GM21526 (cell line): ENCODE measurements at regions not wholly inside any gene's neighbourhood (a gene's known extent, or its start where the extent isn't known, plus 50 kb on each side); places are given as distances from the start of the nearest gene placed in this dataset.

ENCODE experiments used
- ATAC-seq: cut with Tn5 transposase; IDR thresholded peaks from one replicate; pipeline ENCODE4 v1.9.1; 2021; ENCODE audit warnings: moderate library complexity; ENCODE audit not compliant: unreplicated experiment, low FRiP score

DNA sequence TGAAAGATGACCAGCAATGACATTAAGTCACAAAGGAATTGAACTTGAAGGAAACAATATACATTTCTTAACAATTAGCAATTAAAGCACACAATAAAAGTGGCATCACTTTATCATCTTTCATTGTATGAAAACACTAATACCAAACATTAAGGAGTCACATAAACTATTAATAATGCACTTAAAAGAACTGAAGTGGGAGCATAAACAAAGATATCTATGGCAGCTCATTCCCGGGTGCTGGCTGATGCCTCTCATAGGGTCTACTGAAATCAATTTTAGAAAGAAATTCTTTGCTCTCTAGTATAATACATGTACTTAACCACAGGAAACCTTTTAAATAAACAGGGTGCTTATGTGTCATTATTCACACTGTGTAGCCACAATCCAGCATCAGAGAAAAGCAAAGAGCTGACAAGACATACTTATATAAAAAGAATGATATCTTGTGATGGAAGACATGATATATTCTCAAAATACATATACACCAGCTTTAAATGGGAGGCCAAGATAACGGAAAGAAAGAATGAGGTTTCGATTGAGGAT, 1207.8 kb downstream of the EFNB2 start:
- no peak for ATAC-seq

DNA sequence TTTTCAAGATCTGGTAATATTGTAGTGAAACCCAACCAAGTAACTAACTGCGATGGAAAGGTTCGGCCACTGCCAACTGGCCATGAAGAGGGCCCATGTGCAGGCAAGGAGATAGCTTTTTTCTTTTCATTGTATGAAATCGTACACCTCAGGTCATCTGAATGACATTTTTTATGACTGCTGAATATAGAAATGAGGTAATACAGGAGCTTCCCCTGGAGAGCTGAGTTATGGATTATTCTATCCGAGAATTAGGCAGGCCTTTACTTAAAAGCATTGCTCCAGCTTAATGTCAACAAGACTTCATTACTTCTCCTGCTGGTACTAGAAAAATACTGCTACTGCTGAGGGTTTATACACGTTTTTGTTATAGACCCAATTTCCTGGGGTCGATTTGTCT, 1215.6 kb downstream of the EFNB2 start:
- no peak for ATAC-seq

DNA sequence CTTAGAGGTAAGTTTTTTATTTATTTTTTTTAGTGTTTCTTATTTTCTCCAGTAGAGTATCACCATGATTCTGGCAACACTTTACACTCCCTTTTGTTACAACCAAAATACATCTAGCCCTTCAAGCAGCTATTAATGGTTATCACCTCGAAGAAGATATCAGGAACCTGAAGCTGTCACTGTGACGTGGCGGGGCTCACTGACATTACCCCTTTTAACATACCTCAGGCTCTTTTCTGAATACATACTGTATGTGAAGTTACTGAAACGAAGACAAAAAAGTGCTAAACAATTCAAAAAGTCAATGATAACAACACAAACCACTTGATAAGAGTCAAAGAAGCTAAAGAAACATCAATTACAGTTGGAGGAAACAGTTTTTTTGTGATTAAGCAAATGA, 1218.7 kb downstream of the EFNB2 start:
- ATAC-seq = no peak

DNA sequence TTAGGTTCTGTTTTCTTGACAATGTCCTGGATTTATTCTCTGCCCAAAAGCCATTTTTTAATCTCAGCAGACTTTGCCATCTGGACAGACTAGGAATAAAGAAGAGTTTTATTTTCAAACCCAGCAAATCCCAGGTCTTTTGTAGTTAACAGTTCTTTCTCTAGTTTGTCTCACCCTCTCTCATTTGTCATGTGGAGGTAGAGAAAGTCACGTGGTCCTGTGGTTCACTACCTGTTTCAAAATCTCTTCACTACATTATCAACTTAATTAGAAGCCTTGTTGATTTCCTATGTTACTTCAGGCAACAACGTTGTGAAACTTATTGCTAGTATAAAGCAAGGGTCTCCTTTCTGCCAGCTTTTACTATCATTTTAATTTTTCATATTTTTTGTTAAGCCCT, 1222.6 kb downstream of the EFNB2 start:
- ATAC-seq = no peak

DNA sequence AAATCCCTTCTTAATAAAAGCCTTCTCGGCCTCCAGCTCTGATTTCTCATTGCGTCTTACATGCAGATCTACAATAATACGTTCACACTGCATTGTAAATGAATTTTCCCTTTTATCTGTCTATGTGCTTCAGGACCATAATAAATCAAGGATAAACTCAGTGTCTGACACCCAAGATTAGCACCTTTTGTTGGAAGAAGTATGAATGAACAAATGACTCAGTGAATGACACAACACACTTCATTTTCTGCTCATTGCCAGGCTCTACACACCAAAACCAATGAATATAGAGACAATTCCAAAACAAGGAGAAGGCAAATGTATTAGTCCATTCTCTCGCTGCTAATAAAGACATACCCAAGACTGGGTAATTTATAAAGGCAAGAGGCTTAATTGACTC, 1224.4 kb downstream of the EFNB2 start:
- no peak for ATAC-seq

DNA sequence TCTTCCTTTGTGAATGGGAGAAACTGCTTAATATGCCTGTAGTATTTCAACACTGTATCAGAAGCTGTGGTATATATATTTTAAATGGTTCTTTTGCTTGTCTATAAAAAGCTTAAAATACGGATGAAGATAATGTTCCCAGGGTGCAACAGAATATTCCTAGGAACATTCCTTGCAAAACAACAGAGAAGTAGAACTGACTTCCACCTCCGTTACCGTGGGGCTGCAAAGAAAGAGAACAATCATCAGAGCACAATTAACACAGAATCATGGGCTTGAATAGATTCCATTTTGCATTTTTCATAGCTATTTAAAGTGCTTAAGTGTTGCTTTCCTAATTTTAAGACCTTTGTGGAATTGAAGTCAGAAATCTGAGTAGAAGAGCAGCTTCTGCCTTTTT, 1227.7 kb downstream of the EFNB2 start:
- no peak for ATAC-seq

DNA sequence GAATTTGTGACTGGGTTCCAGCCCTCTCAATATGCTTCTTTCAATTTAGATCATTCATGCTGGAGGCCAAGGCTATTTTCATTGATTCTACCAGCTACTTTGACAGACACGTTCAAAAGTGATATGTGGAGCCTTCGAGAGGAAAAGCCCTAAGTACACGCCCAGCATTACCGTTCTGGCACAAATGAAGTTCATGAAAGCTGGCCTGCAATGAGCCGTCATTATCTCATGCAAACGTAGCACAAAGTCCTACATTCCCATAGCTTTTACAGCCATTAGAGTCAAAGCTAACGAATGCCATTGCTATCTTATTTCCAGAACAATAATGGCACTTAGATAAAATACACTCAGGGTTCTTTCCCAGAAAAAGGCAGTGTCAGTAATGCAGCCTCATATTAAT, 1237.6 kb downstream of the EFNB2 start:
- no peak for ATAC-seq

DNA sequence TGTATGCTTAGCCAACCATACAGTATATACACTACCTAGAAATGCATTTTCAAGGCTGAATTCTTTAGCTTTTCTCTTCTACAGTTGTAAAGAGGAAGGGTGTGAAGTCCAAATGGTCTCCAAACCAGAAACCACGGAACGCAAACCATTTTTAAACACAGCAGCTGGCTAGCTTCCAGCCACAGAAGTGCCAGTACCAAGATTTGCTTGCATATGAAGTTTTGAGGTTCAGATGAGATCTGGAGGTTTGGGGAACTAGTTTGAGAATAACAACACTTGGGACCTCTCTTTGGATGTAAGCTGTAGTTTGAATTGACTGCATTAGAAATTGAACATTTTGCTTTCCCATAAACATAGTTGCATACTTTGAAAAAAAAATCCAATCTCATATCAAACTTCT, 1243.5 kb downstream of the EFNB2 start:
- no peak for ATAC-seq

DNA sequence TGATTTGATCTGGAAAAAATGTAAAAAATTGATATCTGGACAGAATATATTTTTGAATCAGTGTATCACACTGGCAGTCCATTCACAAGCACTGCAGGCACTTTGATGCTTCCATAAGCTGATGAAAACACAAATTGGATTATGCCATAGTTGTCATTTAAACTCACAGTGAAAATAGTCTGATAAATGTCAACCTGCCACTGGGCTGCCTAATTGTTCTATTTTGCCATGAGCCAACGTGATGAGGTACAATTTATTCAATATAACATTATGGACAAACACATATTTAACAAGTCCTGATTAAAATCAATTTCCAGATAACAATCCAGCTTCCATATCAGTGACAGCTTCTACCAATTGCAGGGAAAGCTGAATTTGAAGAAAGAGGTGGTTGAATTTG, 1244.9 kb downstream of the EFNB2 start:
- ATAC-seq = no peak

DNA sequence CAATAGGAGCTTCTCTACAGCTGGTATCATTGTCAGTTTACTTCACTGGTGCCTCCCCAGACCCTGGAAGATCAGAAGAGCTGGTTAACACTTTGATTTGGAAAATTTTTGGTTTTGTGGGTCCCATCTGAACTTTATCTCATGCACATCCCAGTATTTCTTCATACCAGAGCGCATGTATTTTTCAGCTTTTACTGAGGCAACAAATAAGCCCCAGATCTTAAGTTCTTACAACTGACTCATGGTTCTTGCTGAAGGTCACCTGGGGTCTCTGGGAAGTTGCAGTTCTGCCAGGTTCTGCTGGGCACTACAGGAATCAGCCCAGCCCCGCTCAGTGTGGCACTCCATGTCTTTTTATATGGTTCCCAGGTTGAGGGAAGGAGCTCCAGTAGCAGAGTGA, 1249.9 kb downstream of the EFNB2 start:
- no peak for ATAC-seq

DNA sequence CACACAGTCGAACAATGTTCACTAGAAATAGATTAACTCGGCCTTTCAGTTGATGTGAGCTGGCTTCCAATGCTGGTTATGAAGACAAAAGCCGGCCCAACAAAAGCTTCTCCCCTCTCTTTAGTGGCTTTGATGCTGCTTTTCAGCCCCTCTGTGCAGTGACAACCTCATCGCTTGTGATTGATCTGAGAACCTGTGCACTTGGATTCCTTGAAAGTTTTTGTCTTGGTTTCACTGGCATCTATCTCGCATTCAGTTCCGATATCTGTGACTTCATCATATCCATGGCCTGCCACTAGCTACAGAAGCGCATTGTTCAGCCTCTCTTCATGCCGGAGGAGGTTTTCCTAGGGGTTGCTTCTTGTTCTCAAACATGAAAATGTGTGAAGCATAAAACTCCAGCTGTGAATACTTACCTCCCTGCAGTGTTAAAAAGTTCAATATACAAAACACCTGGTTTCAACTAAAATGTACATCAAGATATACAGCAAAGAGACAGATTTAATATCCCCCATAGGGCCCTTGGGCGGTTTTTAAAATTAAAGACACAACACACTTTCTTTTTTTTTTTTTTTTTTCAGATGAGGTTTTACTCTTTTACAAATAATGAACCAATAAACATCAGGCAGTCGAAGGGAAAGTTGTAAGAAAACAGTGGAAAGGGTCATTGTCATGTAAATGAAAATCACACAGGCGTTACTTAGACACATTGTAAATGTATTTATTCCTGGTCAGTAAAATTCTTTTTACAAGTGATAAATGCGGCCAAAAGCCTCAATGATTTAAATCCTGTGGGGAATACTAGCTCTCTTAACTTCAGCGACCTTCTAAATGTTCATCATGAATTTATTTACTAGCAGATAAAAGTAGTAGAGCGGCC, 1252.8 kb downstream of the EFNB2 start:
- ATAC-seq = no peak

DNA sequence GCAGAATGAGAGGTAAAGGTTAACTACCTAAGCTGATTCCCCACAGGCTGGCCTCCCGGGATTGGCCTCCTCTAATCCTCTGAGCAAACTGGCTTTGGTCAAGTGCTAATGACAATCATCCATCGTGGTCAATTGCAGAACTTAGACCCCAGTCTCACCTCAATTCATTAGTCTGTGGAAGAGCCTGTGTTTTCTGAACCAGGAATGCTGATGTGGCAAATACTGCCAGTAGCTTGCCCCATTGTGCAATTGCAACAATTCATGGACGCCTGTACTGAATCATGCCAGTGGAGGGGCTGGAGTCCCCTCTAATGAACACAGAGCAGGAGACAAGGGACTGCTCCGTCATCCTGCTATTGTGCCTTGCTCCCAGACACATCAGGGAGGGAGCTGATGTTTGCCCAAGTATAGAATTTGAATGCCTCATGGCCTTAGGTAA, 1256.5 kb downstream of the EFNB2 start:
- ATAC-seq = no peak

DNA sequence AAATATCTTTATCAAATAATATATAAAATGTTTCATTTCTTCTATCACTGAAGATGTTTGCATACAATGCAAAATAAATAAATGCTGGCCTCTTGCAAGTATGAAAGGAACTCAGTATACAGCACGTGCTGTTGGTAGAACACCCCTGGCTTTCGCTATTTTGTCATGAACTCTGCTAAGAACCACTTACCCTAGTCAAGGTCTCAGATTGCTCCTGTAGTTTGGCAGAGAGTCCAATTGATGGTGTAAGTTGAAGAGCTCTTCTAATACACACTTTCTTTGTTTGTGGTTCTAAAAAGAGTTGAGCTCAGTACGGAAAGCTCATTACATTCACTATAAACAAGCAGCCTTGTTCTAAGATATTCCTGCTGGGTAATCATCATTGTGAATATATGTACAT, 1258.9 kb downstream of the EFNB2 start:
- no peak for ATAC-seq

DNA sequence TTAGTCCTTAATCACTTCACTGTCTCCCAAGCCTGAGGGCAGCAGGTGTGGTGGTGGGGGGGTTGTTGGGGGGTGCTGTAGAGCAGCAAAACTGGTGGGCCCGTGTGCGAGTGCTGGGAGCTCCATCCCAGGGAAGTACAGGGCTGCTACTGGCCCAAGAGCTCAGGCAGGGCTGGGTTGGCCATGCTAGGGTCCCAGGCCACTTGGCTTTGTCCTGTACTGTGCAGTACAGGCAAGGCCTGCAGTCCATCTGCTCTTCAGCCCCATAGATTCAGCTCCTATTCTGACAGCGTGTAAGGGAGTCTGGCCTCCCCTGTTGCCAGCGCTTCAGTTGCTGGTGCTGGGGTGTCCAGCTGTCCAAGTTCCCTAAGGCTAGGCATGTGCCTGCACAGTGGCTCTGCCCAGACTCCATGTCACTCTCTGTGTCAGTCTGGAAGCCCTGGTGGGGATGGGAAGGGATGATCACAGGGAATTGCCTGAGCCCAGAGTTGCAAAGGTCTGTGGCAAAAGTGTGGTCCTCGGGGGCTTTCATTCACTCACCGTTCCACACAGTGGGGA, 1261.7 kb downstream of the EFNB2 start:
- no peak for ATAC-seq

DNA sequence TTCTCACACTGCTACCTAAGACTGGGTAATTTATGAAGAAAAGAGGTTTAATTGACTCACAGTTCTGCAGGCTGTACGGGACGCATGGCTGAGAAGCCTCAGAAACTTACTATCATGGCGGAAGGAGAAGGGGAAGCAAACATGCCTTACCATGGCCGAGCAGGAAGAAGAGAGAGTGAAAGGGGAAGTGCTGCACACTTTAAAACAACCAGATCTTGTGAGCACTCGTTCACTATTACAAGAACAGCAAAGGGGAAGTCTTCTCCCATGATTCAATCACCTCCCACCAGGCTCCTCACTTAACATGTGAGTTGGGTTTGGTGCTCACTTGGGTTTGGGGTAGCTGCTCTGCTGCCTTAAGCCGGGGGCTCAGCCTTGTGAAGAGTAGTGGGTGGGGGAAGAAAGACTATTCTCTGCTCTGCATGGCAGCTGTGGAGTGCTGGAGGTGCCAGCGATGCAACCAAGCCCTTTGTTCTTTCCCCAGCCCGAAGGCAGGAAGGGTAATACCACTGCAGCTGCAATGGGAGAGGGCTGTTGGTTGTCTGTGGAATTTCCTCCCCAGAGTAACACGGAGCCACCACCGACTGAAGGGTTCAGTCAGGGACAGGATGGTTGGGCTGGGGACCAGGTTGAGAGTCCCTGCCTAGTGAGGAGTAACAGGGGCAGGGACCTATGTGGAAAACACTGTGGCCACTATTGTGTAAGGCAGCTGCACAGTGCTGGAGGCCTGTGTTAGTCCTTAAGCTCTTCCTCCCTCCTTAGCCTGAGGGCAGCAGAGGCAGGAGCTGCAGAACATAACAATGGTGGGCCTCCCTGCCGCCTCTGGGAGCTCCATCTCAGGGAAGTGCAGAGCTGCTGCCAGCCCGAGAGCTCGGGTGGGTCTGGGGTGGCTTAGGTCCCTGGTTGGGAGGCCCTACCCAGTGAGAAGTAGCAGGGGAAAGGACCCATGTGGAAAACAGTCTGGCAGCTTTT, 1262.5 kb downstream of the EFNB2 start:
- no peak for ATAC-seq

DNA sequence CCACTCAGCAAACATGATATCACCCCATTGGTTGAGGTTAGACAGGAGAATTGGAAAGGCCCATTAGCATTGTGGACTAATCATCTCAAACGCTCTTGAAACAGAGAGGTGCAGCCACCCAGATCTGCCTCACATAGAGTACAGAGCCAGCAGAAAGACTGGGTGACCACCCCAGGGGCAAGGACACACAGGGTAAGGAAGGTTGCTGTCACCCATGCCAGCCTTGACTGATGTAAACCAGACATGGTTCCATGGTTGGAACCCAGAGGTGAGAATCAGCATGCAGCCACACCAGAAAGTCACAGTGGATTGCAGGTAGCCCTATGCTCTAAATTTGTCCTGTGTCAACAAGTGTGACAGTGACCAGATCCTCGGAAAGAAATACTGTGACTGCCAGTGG, 1268.8 kb downstream of the EFNB2 start:
- no peak for ATAC-seq

DNA sequence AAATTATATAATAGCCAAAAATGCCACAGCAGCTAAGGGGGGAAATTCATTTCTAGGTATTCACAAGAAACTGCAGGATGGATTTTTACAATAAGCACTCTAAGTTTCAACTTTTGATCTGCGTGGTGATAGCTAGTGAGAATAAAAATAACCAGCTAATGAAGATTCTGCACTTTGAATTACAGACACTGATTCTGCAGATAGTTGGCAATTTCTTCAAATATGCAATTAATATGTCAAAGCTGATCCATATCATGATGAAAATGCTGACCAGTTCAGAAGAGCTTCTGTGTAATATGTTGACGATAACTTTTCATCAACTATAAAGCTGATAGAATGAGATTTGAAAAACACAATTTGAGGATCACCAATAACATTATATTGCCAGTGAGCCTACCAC, 1272.9 kb downstream of the EFNB2 start:
- no peak for ATAC-seq

DNA sequence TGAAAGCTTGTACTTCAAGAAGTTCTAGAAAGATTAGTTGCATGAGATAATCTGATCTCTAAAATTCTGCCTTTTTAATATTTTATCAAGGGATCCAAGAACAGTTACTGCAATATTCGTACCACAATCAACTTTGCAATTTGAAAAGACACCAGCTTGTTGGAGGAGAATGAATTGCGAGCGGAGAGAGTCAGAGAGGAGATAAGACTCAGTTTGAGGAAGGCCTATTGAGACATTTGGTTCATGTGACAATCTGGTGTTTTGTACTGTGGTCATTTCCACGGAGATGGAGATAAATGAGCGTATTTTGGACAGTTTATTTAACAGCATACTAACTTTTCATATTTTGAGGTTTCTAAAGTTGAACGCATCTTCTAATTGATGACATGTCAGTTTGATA, 1276.0 kb downstream of the EFNB2 start:
- no peak for ATAC-seq

DNA sequence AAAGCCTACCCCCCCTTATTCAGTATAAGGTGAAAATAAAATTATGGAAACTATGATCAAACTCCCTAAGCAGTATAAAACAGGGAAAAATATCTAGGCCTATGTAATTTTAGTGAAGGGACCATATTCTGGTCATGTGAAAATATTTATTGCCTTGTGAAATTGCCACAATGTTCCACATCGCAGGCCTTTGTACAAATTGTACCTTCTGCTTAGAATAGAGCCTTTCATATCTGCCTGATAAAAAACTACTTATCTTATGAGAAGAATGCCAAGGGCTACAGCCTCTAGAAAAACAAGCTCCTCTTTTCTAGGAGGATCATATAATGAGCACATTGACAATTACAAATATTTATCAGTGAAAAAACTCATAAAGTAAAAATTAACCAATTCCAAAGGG, 1280.0 kb downstream of the EFNB2 start:
- no peak for ATAC-seq

DNA sequence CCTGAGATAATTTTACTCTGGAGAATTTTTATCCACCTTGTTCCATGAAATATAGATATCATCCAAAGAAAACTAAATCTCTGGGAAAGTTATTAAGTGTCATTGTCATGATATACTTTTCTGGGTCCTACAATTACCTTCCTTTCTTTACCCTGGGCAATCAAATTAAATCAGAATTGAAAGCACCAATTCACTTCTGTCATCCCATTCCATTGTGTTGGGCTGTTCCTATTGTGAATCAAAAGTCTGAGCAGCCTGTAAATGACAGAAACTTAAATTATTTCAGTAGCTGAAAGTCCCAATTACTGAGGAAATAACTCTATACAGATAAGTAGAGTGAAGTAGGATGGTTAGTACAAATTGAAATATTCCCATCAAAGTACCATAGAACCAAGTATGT, 1284.2 kb downstream of the EFNB2 start:
- ATAC-seq = no peak

DNA sequence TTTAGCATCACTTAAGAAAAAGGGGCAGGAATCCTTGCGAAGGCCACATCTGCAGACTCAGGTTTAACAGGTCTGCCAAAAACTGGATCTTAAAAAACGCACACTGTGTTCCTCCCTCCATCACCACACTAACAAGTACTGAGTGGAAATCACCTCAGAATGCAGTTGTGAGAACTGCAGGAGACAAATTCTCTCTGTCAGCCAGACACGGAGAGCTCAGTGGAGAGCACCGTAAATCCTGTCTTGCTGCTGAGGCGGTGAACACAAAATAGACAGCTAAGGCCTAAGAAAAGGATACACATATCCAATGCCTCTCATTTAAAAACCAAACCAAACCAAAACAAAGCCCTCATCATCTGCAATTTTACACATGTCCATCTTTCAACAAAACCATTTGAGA, 1287.6 kb downstream of the EFNB2 start:
- ATAC-seq = no peak
